Activated CD4-positive, alpha-beta T cell treated with anti-CD3 and anti-CD28 coated beads for 36 hours (primary cell): ENCODE measurements at regions not wholly inside any gene's neighbourhood (a gene's known extent, or its start where the extent isn't known, plus 50 kb on each side); places are given as distances from the start of the nearest gene placed in this dataset.

ENCODE experiments used
- ATAC-seq: fragments of 200-7000 bp; cut with Tn5 transposase; one replicate; pipeline ENCODE4 v1.10.0; 2021; ENCODE audit warnings: mild to moderate bottlenecking, moderate library complexity
- CTCF ChIA-PET: fragments of 350-600 bp; sonication (Branson Sonifier 250); formaldehyde crosslinking; loops from one replicate; lab custom pipeline; 2021; ENCODE audit warnings: antibody characterized with exemption; lab: Charles Lee
- POLR2A ChIA-PET: fragments of 350-600 bp; sonication (Branson Sonifier 250); formaldehyde crosslinking; loops from one replicate; lab custom pipeline; 2021; ENCODE audit warnings: antibody characterized with exemption, inconsistent platforms; lab: Charles Lee
- DNase-seq: peaks from one replicate; pipeline ENCODE4 v3.0.0-alpha.2; 2020
- H3K27ac Mint-ChIP-seq: one replicate; pipeline ENCODE4 v1.8.0; 2021; ENCODE audit warnings: mixed read lengths
- H3K27me3 Mint-ChIP-seq: one replicate; pipeline ENCODE4 v1.8.0; 2021; ENCODE audit warnings: mixed read lengths
- H3K36me3 Mint-ChIP-seq: one replicate; pipeline ENCODE4 v1.8.0; 2021; ENCODE audit warnings: low read depth, mixed read lengths
- H3K4me1 Mint-ChIP-seq: one replicate; pipeline ENCODE4 v1.8.0; 2021; ENCODE audit warnings: mixed read lengths
- H3K4me3 Mint-ChIP-seq: one replicate; pipeline ENCODE4 v1.8.0; 2021; ENCODE audit warnings: mild to moderate bottlenecking, moderate library complexity, mixed read lengths
- H3K9me3 Mint-ChIP-seq: one replicate; pipeline ENCODE4 v1.8.0; 2021; ENCODE audit warnings: low read depth, mixed read lengths
- intact Hi-C, 2 experiments: fragments of 100-400 bp; cut with DNase I in 1 of 2; cut with micrococcal nuclease in 1 of 2; formaldehyde crosslinking; loops; one replicate each; pipeline versions ENCODE4 v1.14.2 to v1.15.1; 2022 to 2024; cut with DNase I, micrococcal nuclease

- ATAC-seq (no peak), DNase-seq (no peak)
- H3K27me3 Mint-ChIP-seq, result no peaks in the 10 kb centered on the region
- no peaks in the 10 kb centered on the region for H3K36me3 Mint-ChIP-seq
- CTCF ChIA-PET, result interaction anchor here (1.0 to 1.2 kb wide), 3 partner anchors 13 to 176 kb away, joined by 3 read pairs; no protein-coding TSS in a partner anchor
- H3K4me1 Mint-ChIP-seq, result peaks cover 10% of the 10 kb centered on the region
- H3K4me3 Mint-ChIP-seq, result no peak overlapping the region
- no peak overlapping the region for H3K27ac Mint-ChIP-seq
- POLR2A ChIA-PET, result no interaction called here
- peaks cover 5% of the 10 kb centered on the region for H3K9me3 Mint-ChIP-seq
- intact Hi-C loops, result no loop called here
Observed at GRCh38 chr1:212192261-212192998, 92.8 kb upstream of the PPP2R5A start.

GRCh38 chr1:212196355-212196754 is 88.9 kb upstream of the PPP2R5A start:
- ATAC-seq (no peak), DNase-seq (no peak)
- Mint-ChIP-seq H3K36me3 (no peaks in the 10 kb centered on the region), H3K9me3 (peaks cover 7% of the 10 kb centered on the region), H3K27me3 (no peaks in the 10 kb centered on the region), H3K4me3 (no peak overlapping the region), H3K27ac (no peak overlapping the region), H3K4me1 (no peaks in the 10 kb centered on the region)
- ChIA-PET CTCF (no interaction called here), POLR2A (no interaction called here)
- intact Hi-C loops, result no loop called here

- CTCF ChIA-PET, result no interaction called here
- ATAC-seq, result no peak
- no peak overlapping the region for H3K27ac Mint-ChIP-seq
Observed at GRCh38 chr1:212201461-212201860, 83.7 kb upstream of the PPP2R5A start.

GRCh38 chr1:212203630-212204029 is 81.6 kb upstream of the PPP2R5A start:
- Mint-ChIP-seq H3K27me3 (no peaks in the 10 kb centered on the region), H3K9me3 (peaks cover 3% of the 10 kb centered on the region), H3K4me1 (no peaks in the 10 kb centered on the region), H3K27ac (no peak overlapping the region), H3K36me3 (no peaks in the 10 kb centered on the region), H3K4me3 (no peak overlapping the region)
- intact Hi-C loops, result no loop called here
- ChIA-PET CTCF (no interaction called here), POLR2A (no interaction called here)
- ATAC-seq (no peak), DNase-seq (no peak)

More at GRCh38 chr1:212201461-212201860, 83.7 kb upstream of the PPP2R5A start:
- DNase-seq, result no peak
- Mint-ChIP-seq H3K9me3 (peaks cover 3% of the 10 kb centered on the region), H3K4me1 (no peaks in the 10 kb centered on the region), H3K4me3 (no peak overlapping the region), H3K27me3 (no peaks in the 10 kb centered on the region), H3K36me3 (no peaks in the 10 kb centered on the region)
- intact Hi-C loops, result no loop called here
- POLR2A ChIA-PET, result no interaction called here

GRCh38 chr1:212205006-212205405 is 80.2 kb upstream of the PPP2R5A start:
- ATAC-seq, result no peak
- POLR2A ChIA-PET, result no interaction called here

GRCh38 chr1:212205843-212206242 is 79.4 kb upstream of the PPP2R5A start:
- no peak overlapping the region for H3K4me3 Mint-ChIP-seq
- H3K9me3 Mint-ChIP-seq, result peaks cover 1% of the 10 kb centered on the region
- no peaks in the 10 kb centered on the region for H3K36me3 Mint-ChIP-seq
- no peak overlapping the region for H3K27ac Mint-ChIP-seq
- intact Hi-C loops, result no loop called here
- DNase-seq, result no peak
- no peaks in the 10 kb centered on the region for H3K27me3 Mint-ChIP-seq
- ChIA-PET POLR2A (no interaction called here), CTCF (interaction anchor here (0.6 to 1.3 kb wide), 2 partner anchors 72 to 250 kb away, joined by 3 to 4 read pairs; no protein-coding TSS in a partner anchor)
- ATAC-seq, result no peak
- no peaks in the 10 kb centered on the region for H3K4me1 Mint-ChIP-seq

More at GRCh38 chr1:212205006-212205405, 80.2 kb upstream of the PPP2R5A start:
- intact Hi-C loops, result no loop called here
- no peaks in the 10 kb centered on the region for H3K27me3 Mint-ChIP-seq
- DNase-seq, result no peak
- CTCF ChIA-PET, result interaction anchor here (1.3 kb wide), 1 partner anchor 251 kb away, joined by 3 read pairs; no protein-coding TSS in a partner anchor
- no peak overlapping the region for H3K4me3 Mint-ChIP-seq
- H3K27ac Mint-ChIP-seq, result no peak overlapping the region
- no peaks in the 10 kb centered on the region for H3K36me3 Mint-ChIP-seq
- H3K9me3 Mint-ChIP-seq, result peaks cover 3% of the 10 kb centered on the region
- H3K4me1 Mint-ChIP-seq, result no peaks in the 10 kb centered on the region

GRCh38 chr1:212207118-212207517 is 78.1 kb upstream of the PPP2R5A start:
- Mint-ChIP-seq H3K27me3 (no peaks in the 10 kb centered on the region), H3K27ac (no peak overlapping the region), H3K9me3 (no peaks in the 10 kb centered on the region), H3K4me3 (no peak overlapping the region), H3K36me3 (no peaks in the 10 kb centered on the region), H3K4me1 (no peaks in the 10 kb centered on the region)
- CTCF ChIA-PET, result no interaction called here
- DNase-seq, result no peak
- POLR2A ChIA-PET, result no interaction called here
- ATAC-seq, result no peak
- intact Hi-C loops, result no loop called here

GRCh38 chr1:212207822-212208520 is 77.2 kb upstream of the PPP2R5A start:
- no peaks in the 10 kb centered on the region for H3K27me3 Mint-ChIP-seq
- intact Hi-C loops, result no loop called here
- no peaks in the 10 kb centered on the region for H3K4me1 Mint-ChIP-seq
- H3K27ac Mint-ChIP-seq, result no peak overlapping the region
- ChIA-PET CTCF (no interaction called here), POLR2A (no interaction called here)
- no peak for ATAC-seq
- H3K36me3 Mint-ChIP-seq, result no peaks in the 10 kb centered on the region
- DNase-seq, result no peak
- H3K9me3 Mint-ChIP-seq, result no peaks in the 10 kb centered on the region
- H3K4me3 Mint-ChIP-seq, result no peak overlapping the region

- ChIA-PET POLR2A (no interaction called here), CTCF (no interaction called here)
- ATAC-seq, result no peak
- H3K4me3 Mint-ChIP-seq, result no peak overlapping the region
- H3K4me1 Mint-ChIP-seq, result no peaks in the 10 kb centered on the region
- no peaks in the 10 kb centered on the region for H3K36me3 Mint-ChIP-seq
- H3K27me3 Mint-ChIP-seq, result no peaks in the 10 kb centered on the region
- DNase-seq, result no peak
- intact Hi-C loops, result no loop called here
- H3K9me3 Mint-ChIP-seq, result no peaks in the 10 kb centered on the region
- H3K27ac Mint-ChIP-seq, result no peak overlapping the region
Observed at GRCh38 chr1:212208978-212209644, 76.1 kb upstream of the PPP2R5A start.

GRCh38 chr1:212211371-212211770 is 73.8 kb upstream of the PPP2R5A start:
- POLR2A ChIA-PET, result no interaction called here
- intact Hi-C loops, result no loop called here
- H3K27me3 Mint-ChIP-seq, result no peaks in the 10 kb centered on the region
- no peaks in the 10 kb centered on the region for H3K4me1 Mint-ChIP-seq
- no peak overlapping the region for H3K27ac Mint-ChIP-seq
- CTCF ChIA-PET, result interaction anchor here (0.7 kb wide), 1 partner anchor 26 kb away, joined by 3 read pairs; no protein-coding TSS in a partner anchor
- DNase-seq (no peak), ATAC-seq (no peak)
- H3K4me3 Mint-ChIP-seq, result no peak overlapping the region
- no peaks in the 10 kb centered on the region for H3K36me3 Mint-ChIP-seq
- H3K9me3 Mint-ChIP-seq, result no peaks in the 10 kb centered on the region

- H3K9me3 Mint-ChIP-seq, result no peaks in the 10 kb centered on the region
- no peak for ATAC-seq
- ChIA-PET CTCF (no interaction called here), POLR2A (no interaction called here)
- intact Hi-C loops, result no loop called here
- H3K27ac Mint-ChIP-seq, result no peak overlapping the region
- no peaks in the 10 kb centered on the region for H3K4me1 Mint-ChIP-seq
- no peaks in the 10 kb centered on the region for H3K36me3 Mint-ChIP-seq
- H3K27me3 Mint-ChIP-seq, result no peaks in the 10 kb centered on the region
- H3K4me3 Mint-ChIP-seq, result no peak overlapping the region
- DNase-seq, result no peak
Observed at GRCh38 chr1:212212343-212212742, 72.9 kb upstream of the PPP2R5A start.
